ENCODE measurements at regions not wholly inside any gene's neighbourhood (a gene's known extent, or its start where the extent isn't known, plus 50 kb on each side); places are given as distances from the start of the nearest gene placed in this dataset.

DNA sequence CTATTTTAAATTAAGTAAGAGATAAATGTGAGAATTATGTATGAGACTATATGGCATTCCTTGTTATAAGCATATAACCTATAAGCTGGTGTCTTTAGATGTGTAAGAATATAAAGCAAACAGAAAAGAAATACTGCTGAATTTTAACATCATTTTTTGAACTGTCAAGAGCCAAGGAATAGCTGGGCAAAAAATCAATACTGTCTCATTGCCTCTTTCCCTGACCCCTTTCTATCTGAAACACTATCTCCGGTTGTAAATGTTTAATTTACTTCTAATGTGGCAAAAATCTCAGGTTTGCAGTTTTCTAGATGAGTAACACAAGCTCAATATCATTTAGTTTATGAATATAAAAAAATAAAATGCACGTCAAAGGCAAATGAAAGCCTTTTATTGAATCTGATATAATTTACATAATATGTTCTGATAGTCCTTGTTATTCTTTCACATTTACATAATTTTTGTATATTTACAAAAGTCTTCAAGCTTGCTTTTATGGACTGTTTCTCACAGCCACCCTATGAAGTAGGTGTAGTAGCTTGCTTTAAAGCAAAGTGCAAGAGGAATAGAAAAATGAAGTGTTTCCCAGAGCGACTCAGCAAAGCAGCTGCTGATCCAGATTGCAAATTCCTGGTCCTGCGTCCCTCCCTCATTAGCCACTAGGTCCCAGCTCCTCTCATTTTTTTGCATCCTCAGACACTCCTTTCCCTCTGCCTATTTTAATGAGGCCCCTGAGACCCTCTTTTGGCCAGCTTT lies 188.2 kb upstream of the RFC3 start:
- no peak for TF ChIP-seq POLR2A (IDR thresholded peaks at IDR 0.05)
- TF ChIP-seq, protein P1, sequence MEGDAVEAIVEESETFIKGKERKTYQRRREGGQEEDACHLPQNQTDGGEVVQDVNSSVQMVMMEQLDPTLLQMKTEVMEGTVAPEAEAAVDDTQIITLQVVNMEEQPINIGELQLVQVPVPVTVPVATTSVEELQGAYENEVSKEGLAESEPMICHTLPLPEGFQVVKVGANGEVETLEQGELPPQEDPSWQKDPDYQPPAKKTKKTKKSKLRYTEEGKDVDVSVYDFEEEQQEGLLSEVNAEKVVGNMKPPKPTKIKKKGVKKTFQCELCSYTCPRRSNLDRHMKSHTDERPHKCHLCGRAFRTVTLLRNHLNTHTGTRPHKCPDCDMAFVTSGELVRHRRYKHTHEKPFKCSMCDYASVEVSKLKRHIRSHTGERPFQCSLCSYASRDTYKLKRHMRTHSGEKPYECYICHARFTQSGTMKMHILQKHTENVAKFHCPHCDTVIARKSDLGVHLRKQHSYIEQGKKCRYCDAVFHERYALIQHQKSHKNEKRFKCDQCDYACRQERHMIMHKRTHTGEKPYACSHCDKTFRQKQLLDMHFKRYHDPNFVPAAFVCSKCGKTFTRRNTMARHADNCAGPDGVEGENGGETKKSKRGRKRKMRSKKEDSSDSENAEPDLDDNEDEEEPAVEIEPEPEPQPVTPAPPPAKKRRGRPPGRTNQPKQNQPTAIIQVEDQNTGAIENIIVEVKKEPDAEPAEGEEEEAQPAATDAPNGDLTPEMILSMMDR (IDR thresholded peaks at IDR 0.05), result no peak
